ENCODE measurements at regions not wholly inside any gene's neighbourhood (a gene's known extent, or its start where the extent isn't known, plus 50 kb on each side); places are given as distances from the start of the nearest gene placed in this dataset.

DNA sequence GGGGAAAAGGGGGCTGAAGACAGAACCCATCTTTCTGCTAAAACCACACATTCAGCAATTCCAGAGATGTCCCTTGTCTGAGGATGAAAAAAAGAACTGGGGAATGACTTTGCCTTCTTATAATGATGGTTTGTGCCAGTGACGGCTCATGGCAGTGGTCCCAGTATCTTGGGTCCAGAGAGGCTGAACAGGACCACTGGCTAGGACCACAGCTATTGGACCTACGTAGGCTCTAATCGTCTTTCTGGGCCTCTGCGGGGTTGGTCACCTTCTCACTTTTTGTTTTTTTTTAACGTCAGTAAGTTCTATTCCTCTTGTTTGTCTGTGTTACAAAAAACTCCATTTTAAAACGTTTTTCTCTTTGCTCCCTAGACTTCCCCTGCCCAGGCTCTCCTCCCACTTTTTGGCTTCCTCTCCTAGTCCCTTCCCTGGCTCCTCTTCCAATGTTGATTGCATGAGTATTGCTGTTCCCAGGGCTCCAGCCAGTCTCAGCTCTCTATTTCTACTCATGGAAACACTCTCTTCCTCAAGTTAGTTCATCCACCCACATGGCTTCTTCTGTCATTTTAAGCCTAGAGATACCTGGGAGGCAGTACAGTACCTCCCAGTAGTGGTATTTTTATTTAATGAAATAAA lies 52.6 kb upstream of the STX18 start:
- DNase-seq: no peak

DNA sequence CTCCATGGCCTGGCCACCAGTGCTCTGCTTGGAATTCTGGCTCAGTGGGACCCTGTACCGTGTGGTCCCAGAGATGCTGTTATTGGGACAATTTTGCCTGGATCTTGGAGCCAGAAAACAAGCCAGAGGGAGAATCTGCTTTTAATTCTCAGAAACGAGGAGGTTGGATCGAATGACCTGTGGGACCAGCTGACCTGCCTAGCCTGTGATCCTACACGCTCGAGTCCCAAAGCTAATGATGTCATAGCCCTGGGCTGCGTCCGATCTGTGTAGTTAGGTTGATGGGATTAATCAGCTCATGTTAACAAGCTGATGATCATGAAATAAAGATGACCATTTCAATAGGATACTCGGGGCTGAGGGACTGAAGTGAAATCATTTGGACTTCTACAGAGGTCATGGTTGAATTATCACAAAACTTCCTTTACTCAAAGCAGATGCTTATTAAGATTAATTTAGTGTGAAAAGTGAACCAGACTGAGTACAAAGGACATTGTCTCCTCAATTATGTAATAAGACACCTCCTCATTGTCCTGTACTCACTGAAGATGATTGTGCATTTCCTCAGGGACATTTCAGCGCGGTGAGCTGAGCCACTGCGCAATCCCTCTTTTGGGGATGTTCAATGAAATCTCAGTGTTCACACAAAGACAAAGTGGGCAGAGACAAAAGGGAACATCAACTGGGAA lies 51.9 kb upstream of the STX18 start:
- DNase-seq: no peak

DNA sequence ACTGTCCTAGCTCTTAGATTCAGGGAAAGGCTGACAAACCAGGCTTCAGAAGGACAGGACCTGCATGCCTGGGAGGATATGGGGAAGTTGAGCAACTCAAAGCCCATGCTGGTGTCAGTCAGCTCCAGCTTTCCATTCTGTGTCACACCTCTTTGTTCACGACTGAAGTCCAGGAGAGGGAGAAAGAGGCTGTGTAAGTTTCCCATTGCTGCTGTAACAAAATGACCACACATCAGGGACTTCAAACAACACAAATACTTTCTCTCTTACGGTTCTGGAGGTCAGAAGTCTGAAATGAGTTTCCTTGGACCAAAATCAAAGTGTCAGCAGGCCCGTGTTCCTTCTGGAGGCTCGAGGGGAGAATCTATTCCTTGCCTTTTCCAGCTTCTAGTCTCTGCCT lies 50.6 kb upstream of the STX18 start:
- DNase-seq: no peak
